ENCODE measurements at regions not wholly inside any gene's neighbourhood (a gene's known extent, or its start where the extent isn't known, plus 50 kb on each side); places are given as distances from the start of the nearest gene placed in this dataset.
"Not testable (repeated sequence)": the region's sequence is repeated elsewhere in the genome, so short reads cannot be mapped to it uniquely, and the experiment has no call there.

- not testable (repeated sequence) for DNase-seq (ENCODE audit: low read depth, low spot score)
Measured at GRCh38 chr19:14285726-14286125, 79.8 kb upstream of the ADGRL1 start.

DNA sequence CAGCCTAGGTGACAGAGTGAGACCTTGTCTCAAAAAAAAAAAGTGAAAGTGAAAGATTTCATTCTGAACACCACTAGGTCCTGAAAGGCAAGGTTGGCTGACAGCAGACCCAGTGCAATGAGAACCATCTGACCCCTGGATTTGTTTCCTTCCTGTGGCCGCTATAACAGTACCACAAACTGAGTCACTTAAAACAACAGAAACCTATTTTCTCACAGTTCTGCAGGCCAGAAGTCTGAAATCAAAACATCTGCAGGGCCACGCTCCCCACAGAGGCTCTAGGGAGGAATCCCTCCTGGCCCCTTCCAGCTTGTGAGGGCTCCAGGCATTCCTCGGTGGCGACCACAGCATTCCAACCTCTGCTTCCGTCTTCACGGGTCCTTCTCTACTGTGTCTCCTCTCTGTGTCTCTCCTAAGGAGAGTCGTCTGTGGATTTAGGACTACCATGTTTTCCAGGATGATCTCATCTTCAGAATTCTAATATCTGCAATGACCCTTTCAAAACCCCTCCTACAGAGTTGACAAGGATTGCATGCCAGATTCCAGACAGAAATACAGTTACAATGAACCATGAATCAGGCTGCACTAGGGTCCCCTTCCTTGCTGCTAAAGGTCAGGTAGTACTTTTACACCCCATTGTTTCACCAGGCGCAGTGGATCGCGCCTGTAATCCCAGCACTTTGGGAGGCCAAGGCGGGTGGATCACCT is 78.0 kb upstream of the ADGRL1 start:
- DNase-seq (ENCODE audit: low read depth, low spot score) = peak; percentile 93

DNA sequence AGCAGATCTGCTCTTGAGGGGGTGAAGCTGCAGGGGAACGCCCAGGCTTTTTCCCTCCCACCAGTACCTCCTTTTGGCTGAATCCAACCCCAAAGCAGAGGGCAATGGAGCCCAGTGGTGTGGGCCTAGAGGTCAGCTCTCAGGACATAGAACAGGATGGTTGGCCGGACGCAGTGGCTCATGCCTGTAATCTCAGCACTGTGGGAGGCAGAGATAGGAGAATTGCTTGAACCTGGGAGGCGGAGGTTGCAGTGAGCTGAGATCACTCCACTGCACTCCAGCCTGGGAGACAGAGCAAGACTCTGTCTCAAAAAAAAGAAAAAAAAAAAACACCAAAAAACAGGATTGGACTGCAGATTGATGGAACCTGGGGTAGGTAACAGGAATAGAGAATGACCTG is 73.3 kb upstream of the ADGRL1 start:
- DNase-seq (ENCODE audit: low read depth, low spot score) = not testable (repeated sequence)

- no peak for DNase-seq (ENCODE audit: low read depth, low spot score)
Measured at GRCh38 chr19:14277608-14278007, 71.6 kb upstream of the ADGRL1 start.

GRCh38 chr19:14275823-14276222 is 69.9 kb upstream of the ADGRL1 start:
- not testable (repeated sequence) for DNase-seq (ENCODE audit: low read depth, low spot score)

- no peak for DNase-seq (ENCODE audit: low read depth, low spot score)
Measured at GRCh38 chr19:14272623-14273022, 66.7 kb upstream of the ADGRL1 start.

DNA sequence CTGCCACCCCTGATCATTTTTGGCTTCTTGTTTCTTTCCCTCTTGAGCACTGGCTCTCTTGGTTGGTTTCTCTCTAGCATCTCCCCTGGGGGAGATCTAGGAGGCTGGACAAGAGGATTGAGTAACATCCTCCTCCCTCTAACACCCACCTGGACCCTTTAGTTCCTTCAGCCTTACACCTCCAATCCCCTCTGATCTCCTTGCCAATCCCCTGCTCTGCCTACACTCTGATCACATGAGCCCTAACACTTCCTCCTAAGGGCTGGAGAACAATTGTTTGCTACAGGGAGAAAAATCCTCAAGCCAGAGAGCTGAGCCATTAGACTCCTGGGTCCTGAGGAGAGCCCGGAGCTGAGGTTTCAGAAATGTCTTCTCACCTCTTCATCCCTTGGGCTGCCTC is 65.9 kb upstream of the ADGRL1 start:
- DNase-seq (ENCODE audit: low read depth, low spot score) = no peak

- DNase-seq (ENCODE audit: low read depth, low spot score) = not testable (repeated sequence)
Measured at GRCh38 chr19:14270557-14270956, 64.6 kb upstream of the ADGRL1 start.

GRCh38 chr19:14267224-14267741 is 61.3 kb upstream of the ADGRL1 start:
- DNase-seq (ENCODE audit: low read depth, low spot score) = no peak

GRCh38 chr19:14266208-14266607 is 60.2 kb upstream of the ADGRL1 start:
- DNase-seq (ENCODE audit: low read depth, low spot score) = not testable (repeated sequence)

GRCh38 chr19:14265290-14266036 is 59.5 kb upstream of the ADGRL1 start:
- DNase-seq (ENCODE audit: low read depth, low spot score) = no peak

DNA sequence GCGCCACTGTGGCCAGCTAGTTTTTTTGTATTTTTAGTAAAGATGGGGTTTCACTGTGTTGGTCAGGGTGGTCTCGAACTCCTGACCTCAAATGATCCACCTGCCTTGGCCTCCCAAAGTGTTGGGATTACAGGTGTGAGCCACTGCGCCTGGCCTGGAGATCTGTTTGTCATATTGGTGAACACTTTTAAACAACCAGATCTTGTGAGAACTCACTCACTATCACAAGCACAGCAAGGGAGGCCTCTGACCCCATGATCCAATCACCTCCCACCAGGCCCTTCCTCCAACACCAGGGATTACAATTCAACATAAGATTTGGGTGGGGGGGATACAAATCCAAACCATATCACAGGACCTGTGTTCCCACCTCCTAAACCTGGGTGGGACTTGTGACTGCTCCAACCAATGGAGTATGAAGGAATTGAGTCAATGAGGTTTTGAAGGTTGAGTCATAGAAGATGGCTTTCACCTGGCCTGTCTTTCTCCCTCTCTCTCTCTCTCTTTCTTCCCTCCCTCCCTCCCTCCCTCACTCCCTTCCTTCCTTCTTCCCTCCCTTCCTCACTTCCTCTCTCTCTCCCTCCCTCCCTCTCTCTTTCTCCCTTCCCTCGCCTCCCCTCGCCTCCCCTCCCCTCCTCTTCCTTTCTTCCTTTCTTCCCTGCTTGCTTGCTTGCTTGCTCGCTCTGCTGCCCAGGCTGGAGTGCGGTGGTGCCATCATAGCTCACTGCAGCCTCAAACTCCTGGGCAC is 50.1 kb upstream of the ADGRL1 start:
- not testable (repeated sequence) for DNase-seq (ENCODE audit: low read depth, low spot score)

Data from smooth muscle cell of the brain vasculature (primary cell).